ENCODE measurements at regions not wholly inside any gene's neighbourhood (a gene's known extent, or its start where the extent isn't known, plus 50 kb on each side); places are given as distances from the start of the nearest gene placed in this dataset.

- Histone ChIP-seq H3K9ac (ENCODE audit: low read length) (no peak overlapping the region), H3K27me3 (ENCODE audit: low read length) (no peaks in the 10 kb centered on the region), H3K36me3 (ENCODE audit: insufficient read depth, low read length) (no peaks in the 10 kb centered on the region), H4K20me1 (ENCODE audit: insufficient read depth, low read depth, low read length) (no peaks in the 10 kb centered on the region), H3K4me3 (ENCODE audit: low read length) (no peak overlapping the region), H3K9me3 (ENCODE audit: low read length) (no peaks in the 10 kb centered on the region), H3K4me2 (ENCODE audit: low read depth, low read length, poor library complexity, severe bottlenecking) (no peak overlapping the region), H3K27ac (ENCODE audit: low read length) (no peak overlapping the region), H2AFZ (ENCODE audit: low read length) (no peak overlapping the region), H3K79me2 (ENCODE audit: low read length) (no peaks in the 10 kb centered on the region), H3K9me2 (replicated peaks; ENCODE audit: insufficient read depth, low read length) (no peaks in the 10 kb centered on the region), H3K4me1 (ENCODE audit: low read length) (no peaks in the 10 kb centered on the region)
- no peak for DNase-seq
Observed at GRCh38 chr7:16212610-16213009, 208.7 kb downstream of the CRPPA start.

DNA sequence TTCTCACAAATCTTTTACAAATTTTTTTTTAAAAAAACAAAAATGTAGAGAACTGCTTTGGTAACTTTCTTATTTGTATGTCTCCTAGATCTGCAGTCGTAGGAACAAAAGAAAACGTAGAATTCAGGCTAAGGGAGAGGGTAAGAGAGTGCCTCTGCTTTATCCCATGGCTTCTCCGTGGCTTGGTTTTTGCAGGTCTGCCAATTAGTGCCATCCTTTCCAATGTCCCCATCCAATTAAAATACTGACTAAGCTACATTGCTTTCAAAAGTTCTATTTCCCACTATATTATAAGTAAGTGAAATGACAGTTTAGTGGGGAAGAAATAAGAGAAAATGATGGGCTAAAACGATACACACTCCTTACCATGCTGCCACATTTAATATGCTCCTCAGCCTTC, 209.3 kb downstream of the CRPPA start:
- no peak overlapping the region for H3K4me2 ChIP-seq (ENCODE audit: low read depth, low read length, poor library complexity, severe bottlenecking)

GRCh38 chr7:16211402-16211925, 209.9 kb downstream of the CRPPA start:
- no peak for DNase-seq
- no peaks in the 10 kb centered on the region for H3K4me1 ChIP-seq (ENCODE audit: low read length)
- no peaks in the 10 kb centered on the region for H3K79me2 ChIP-seq (ENCODE audit: low read length)
- no peaks in the 10 kb centered on the region for H3K27me3 ChIP-seq (ENCODE audit: low read length)
- no peaks in the 10 kb centered on the region for H3K9me2 ChIP-seq (replicated peaks; ENCODE audit: insufficient read depth, low read length)
- no peak overlapping the region for H2AFZ ChIP-seq (ENCODE audit: low read length)
- H3K9me3 ChIP-seq (ENCODE audit: low read length) = no peaks in the 10 kb centered on the region
- no peak overlapping the region for H3K9ac ChIP-seq (ENCODE audit: low read length)
- no peak overlapping the region for H3K27ac ChIP-seq (ENCODE audit: low read length)
- H3K4me3 ChIP-seq (ENCODE audit: low read length) = no peak overlapping the region
- no peak overlapping the region for H3K4me2 ChIP-seq (ENCODE audit: low read depth, low read length, poor library complexity, severe bottlenecking)
- H4K20me1 ChIP-seq (ENCODE audit: insufficient read depth, low read depth, low read length) = no peaks in the 10 kb centered on the region
- no peaks in the 10 kb centered on the region for H3K36me3 ChIP-seq (ENCODE audit: insufficient read depth, low read length)

More for the DNA sequence above, 209.3 kb downstream of the CRPPA start:
- Histone ChIP-seq H3K9me2 (replicated peaks; ENCODE audit: insufficient read depth, low read length) (no peaks in the 10 kb centered on the region), H3K9ac (ENCODE audit: low read length) (no peak overlapping the region), H2AFZ (ENCODE audit: low read length) (no peak overlapping the region), H3K27me3 (ENCODE audit: low read length) (no peaks in the 10 kb centered on the region), H3K4me3 (ENCODE audit: low read length) (no peak overlapping the region), H3K9me3 (ENCODE audit: low read length) (no peaks in the 10 kb centered on the region), H3K27ac (ENCODE audit: low read length) (no peak overlapping the region), H3K79me2 (ENCODE audit: low read length) (no peaks in the 10 kb centered on the region), H4K20me1 (ENCODE audit: insufficient read depth, low read depth, low read length) (no peaks in the 10 kb centered on the region), H3K4me1 (ENCODE audit: low read length) (no peaks in the 10 kb centered on the region), H3K36me3 (ENCODE audit: insufficient read depth, low read length) (no peaks in the 10 kb centered on the region)
- no peak for DNase-seq

DNA sequence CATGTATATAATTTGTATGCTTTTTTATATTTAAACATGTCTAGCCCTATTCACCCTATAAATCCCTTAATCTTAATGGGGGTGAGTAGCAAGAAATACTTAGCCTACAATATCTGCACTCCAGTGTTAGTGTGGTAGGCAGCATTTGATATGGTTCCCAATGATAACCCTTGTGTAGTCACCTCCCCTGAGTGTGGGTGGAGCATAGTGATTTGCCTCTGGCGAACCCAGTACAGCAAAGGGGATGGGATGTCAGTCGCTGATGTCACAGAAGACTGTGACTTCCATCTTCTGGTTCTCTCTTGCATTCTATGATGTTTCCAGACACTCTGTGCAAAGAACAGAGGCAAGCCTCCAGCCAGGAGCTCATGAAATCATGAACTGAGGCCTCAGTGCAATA, 211.2 kb downstream of the CRPPA start:
- Histone ChIP-seq H2AFZ (ENCODE audit: low read length) (no peak overlapping the region), H3K36me3 (ENCODE audit: insufficient read depth, low read length) (no peaks in the 10 kb centered on the region), H3K4me1 (ENCODE audit: low read length) (no peaks in the 10 kb centered on the region), H3K79me2 (ENCODE audit: low read length) (no peaks in the 10 kb centered on the region), H3K9me3 (ENCODE audit: low read length) (no peaks in the 10 kb centered on the region), H3K27ac (ENCODE audit: low read length) (no peak overlapping the region), H3K9ac (ENCODE audit: low read length) (no peak overlapping the region), H3K4me2 (ENCODE audit: low read depth, low read length, poor library complexity, severe bottlenecking) (no peak overlapping the region), H3K4me3 (ENCODE audit: low read length) (no peak overlapping the region), H4K20me1 (ENCODE audit: insufficient read depth, low read depth, low read length) (no peaks in the 10 kb centered on the region), H3K27me3 (ENCODE audit: low read length) (no peaks in the 10 kb centered on the region), H3K9me2 (replicated peaks; ENCODE audit: insufficient read depth, low read length) (no peaks in the 10 kb centered on the region)
- DNase-seq = no peak

DNA sequence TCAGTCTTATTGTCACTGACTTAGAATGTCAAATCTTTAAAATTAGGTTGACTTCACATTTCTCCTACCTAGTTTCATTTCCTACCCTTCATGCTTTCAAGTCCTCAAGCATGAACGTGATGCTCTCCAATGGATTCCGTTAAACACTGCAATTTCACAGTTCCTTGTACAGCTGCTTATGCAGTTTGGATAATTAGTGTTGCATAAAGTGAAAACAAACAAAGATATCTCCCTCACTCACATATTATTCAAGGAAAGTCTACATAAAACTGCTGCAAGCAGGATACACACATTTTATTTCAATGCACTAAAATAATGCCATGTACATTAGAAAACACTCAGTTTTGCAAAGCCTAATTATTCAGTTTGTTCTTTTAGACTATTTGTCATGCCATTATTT, 214.0 kb downstream of the CRPPA start:
- Histone ChIP-seq H3K9me2 (replicated peaks; ENCODE audit: insufficient read depth, low read length) (no peaks in the 10 kb centered on the region), H3K9ac (ENCODE audit: low read length) (no peak overlapping the region), H3K27ac (ENCODE audit: low read length) (no peak overlapping the region), H3K79me2 (ENCODE audit: low read length) (no peaks in the 10 kb centered on the region), H3K36me3 (ENCODE audit: insufficient read depth, low read length) (no peaks in the 10 kb centered on the region), H4K20me1 (ENCODE audit: insufficient read depth, low read depth, low read length) (no peaks in the 10 kb centered on the region), H3K4me1 (ENCODE audit: low read length) (no peaks in the 10 kb centered on the region), H2AFZ (ENCODE audit: low read length) (no peak overlapping the region), H3K4me3 (ENCODE audit: low read length) (no peak overlapping the region), H3K27me3 (ENCODE audit: low read length) (no peaks in the 10 kb centered on the region), H3K9me3 (ENCODE audit: low read length) (no peaks in the 10 kb centered on the region), H3K4me2 (ENCODE audit: low read depth, low read length, poor library complexity, severe bottlenecking) (no peak overlapping the region)
- no peak for DNase-seq

DNA sequence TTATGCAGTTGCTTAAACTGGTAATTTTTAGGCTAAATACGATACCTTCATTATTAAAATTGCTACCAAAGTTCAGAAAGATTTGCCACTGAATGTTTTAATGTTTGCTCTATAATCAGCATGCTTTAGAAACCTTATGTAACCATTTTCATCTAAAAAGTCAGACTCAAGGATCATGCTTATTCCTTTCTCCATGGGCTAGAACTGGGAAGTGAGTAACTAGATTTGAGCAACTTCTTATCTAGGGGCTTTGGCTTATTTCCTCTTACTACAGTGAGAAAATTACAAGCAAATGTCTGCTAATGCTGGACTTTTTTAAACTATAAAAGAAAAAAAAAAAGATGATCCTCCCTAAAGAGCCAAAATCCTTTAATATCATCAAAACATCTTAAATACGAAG, 215.9 kb downstream of the CRPPA start:
- Histone ChIP-seq H4K20me1 (ENCODE audit: insufficient read depth, low read depth, low read length) (no peaks in the 10 kb centered on the region), H3K9me3 (ENCODE audit: low read length) (no peaks in the 10 kb centered on the region), H3K27ac (ENCODE audit: low read length) (no peak overlapping the region), H3K79me2 (ENCODE audit: low read length) (no peaks in the 10 kb centered on the region), H3K27me3 (ENCODE audit: low read length) (no peaks in the 10 kb centered on the region), H3K36me3 (ENCODE audit: insufficient read depth, low read length) (no peaks in the 10 kb centered on the region), H3K4me3 (ENCODE audit: low read length) (no peak overlapping the region), H3K4me1 (ENCODE audit: low read length) (no peaks in the 10 kb centered on the region), H3K9me2 (replicated peaks; ENCODE audit: insufficient read depth, low read length) (no peaks in the 10 kb centered on the region), H2AFZ (ENCODE audit: low read length) (no peak overlapping the region), H3K9ac (ENCODE audit: low read length) (no peak overlapping the region), H3K4me2 (ENCODE audit: low read depth, low read length, poor library complexity, severe bottlenecking) (no peak overlapping the region)
- DNase-seq = no peak

- Histone ChIP-seq H2AFZ (ENCODE audit: low read length) (no peak overlapping the region), H3K4me2 (ENCODE audit: low read depth, low read length, poor library complexity, severe bottlenecking) (no peak overlapping the region), H3K9ac (ENCODE audit: low read length) (no peak overlapping the region), H3K27me3 (ENCODE audit: low read length) (no peaks in the 10 kb centered on the region), H3K4me1 (ENCODE audit: low read length) (no peaks in the 10 kb centered on the region), H4K20me1 (ENCODE audit: insufficient read depth, low read depth, low read length) (no peaks in the 10 kb centered on the region), H3K79me2 (ENCODE audit: low read length) (no peaks in the 10 kb centered on the region), H3K4me3 (ENCODE audit: low read length) (no peak overlapping the region), H3K27ac (ENCODE audit: low read length) (no peak overlapping the region), H3K36me3 (ENCODE audit: insufficient read depth, low read length) (no peaks in the 10 kb centered on the region), H3K9me2 (replicated peaks; ENCODE audit: insufficient read depth, low read length) (no peaks in the 10 kb centered on the region), H3K9me3 (ENCODE audit: low read length) (no peaks in the 10 kb centered on the region)
- no peak for DNase-seq
Observed at GRCh38 chr7:16204953-16205352, 216.4 kb downstream of the CRPPA start.

DNA sequence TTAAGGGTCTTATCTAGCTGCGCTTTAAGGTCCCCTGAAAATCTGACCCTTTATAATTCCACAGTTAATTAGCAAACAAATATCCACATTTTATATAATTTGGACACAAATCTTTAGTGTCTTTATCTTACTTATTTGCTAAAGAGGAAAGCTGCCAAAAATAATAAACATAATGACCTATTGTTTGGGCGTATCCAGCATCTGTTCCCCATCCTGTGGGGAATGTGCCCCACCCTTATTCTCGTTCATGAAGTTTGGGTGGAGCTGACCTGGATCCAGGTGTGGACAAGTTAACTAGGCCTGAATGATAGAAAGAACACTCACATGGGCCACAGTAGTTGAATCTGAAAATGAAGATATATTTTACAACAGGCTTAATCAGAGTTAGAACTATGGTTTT, 218.3 kb downstream of the CRPPA start:
- Histone ChIP-seq H3K4me1 (ENCODE audit: low read length) (no peaks in the 10 kb centered on the region), H3K27me3 (ENCODE audit: low read length) (no peaks in the 10 kb centered on the region), H3K36me3 (ENCODE audit: insufficient read depth, low read length) (no peaks in the 10 kb centered on the region), H3K4me2 (ENCODE audit: low read depth, low read length, poor library complexity, severe bottlenecking) (no peak overlapping the region), H3K27ac (ENCODE audit: low read length) (no peak overlapping the region), H4K20me1 (ENCODE audit: insufficient read depth, low read depth, low read length) (no peaks in the 10 kb centered on the region), H2AFZ (ENCODE audit: low read length) (no peak overlapping the region), H3K79me2 (ENCODE audit: low read length) (no peaks in the 10 kb centered on the region), H3K4me3 (ENCODE audit: low read length) (no peak overlapping the region), H3K9ac (ENCODE audit: low read length) (no peak overlapping the region), H3K9me3 (ENCODE audit: low read length) (no peaks in the 10 kb centered on the region), H3K9me2 (replicated peaks; ENCODE audit: insufficient read depth, low read length) (no peaks in the 10 kb centered on the region)
- DNase-seq = no peak

DNA sequence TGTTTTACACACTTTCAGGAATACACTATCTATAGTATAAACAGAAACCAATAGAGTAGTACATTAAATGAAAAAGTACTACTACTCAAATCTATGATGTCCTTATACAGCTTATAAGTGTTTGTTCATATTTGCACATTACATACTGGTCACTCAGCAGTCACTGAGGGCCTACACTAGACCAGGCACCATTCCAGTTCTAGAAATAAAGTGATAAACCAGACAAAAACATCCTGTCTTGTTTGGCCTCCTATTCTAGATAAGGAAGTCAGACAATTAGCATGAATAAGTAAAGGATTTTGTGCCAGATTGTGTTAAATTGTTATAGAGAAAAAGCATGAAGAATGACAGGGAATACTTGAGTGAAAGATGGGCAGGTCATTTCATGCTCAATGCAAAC, 219.0 kb downstream of the CRPPA start:
- Histone ChIP-seq H3K9me2 (replicated peaks; ENCODE audit: insufficient read depth, low read length) (no peaks in the 10 kb centered on the region), H3K4me2 (ENCODE audit: low read depth, low read length, poor library complexity, severe bottlenecking) (no peak overlapping the region), H3K9ac (ENCODE audit: low read length) (no peak overlapping the region), H2AFZ (ENCODE audit: low read length) (no peak overlapping the region), H3K27me3 (ENCODE audit: low read length) (no peaks in the 10 kb centered on the region), H4K20me1 (ENCODE audit: insufficient read depth, low read depth, low read length) (no peaks in the 10 kb centered on the region), H3K36me3 (ENCODE audit: insufficient read depth, low read length) (no peaks in the 10 kb centered on the region), H3K4me3 (ENCODE audit: low read length) (no peak overlapping the region), H3K9me3 (ENCODE audit: low read length) (no peaks in the 10 kb centered on the region), H3K79me2 (ENCODE audit: low read length) (no peaks in the 10 kb centered on the region), H3K4me1 (ENCODE audit: low read length) (no peaks in the 10 kb centered on the region), H3K27ac (ENCODE audit: low read length) (no peak overlapping the region)
- no peak for DNase-seq

Data from Karpas-422 (cell line).